B cell (primary cell): ENCODE measurements at regions not wholly inside any gene's neighbourhood (a gene's known extent, or its start where the extent isn't known, plus 50 kb on each side); places are given as distances from the start of the nearest gene placed in this dataset.

Source experiments
- EZH2 ChIP-seq: IDR thresholded peaks from 2 replicates; pipeline ENCODE4 v1.6.1; 2012; ENCODE audit warnings: borderline replicate concordance, low read depth, mild to moderate bottlenecking, moderate library complexity, low read length; ENCODE audit not compliant: insufficient read depth, poor library complexity, severe bottlenecking
- TF ChIP-seq, protein P1 (sequence below): fragments of 200-600 bp; IDR thresholded peaks from one replicate; pipeline ENCODE4 v1.8.0; 2022; ENCODE audit warnings: antibody characterized with exemption, mild to moderate bottlenecking

DNA sequence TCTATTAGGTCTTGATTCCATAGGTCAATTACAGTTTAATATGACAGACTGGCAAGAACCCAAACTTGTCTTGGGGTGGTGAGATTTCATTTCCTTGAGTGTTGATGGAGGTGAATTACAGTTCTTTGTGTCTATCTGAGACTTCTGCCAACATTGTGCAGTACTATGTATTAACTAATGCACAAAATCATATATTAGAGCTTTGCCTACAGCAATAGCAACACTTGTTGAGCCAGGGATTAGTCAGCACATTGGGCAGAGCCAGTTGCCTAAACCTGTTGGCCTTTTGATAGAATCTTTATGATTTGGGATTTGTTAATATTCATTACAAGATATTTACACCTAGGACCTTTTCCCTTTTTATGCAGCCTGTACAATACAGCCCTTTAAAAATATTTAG is 135.3 kb upstream of the CENPW start:
- TF ChIP-seq EZH2: no peak
- TF ChIP-seq, protein P1, sequence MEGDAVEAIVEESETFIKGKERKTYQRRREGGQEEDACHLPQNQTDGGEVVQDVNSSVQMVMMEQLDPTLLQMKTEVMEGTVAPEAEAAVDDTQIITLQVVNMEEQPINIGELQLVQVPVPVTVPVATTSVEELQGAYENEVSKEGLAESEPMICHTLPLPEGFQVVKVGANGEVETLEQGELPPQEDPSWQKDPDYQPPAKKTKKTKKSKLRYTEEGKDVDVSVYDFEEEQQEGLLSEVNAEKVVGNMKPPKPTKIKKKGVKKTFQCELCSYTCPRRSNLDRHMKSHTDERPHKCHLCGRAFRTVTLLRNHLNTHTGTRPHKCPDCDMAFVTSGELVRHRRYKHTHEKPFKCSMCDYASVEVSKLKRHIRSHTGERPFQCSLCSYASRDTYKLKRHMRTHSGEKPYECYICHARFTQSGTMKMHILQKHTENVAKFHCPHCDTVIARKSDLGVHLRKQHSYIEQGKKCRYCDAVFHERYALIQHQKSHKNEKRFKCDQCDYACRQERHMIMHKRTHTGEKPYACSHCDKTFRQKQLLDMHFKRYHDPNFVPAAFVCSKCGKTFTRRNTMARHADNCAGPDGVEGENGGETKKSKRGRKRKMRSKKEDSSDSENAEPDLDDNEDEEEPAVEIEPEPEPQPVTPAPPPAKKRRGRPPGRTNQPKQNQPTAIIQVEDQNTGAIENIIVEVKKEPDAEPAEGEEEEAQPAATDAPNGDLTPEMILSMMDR: no peak
